Colon (tissue), 2 donors: ENCODE measurements at regions not wholly inside any gene's neighbourhood (a gene's known extent, or its start where the extent isn't known, plus 50 kb on each side); places are given as distances from the start of the nearest gene placed in this dataset.

Source experiments
- FAIRE-seq: peaks from 2 replicates; lab custom pipeline; 2012; peaks lifted over from hg19 to GRCh38; lab: Jason Lieb, UNC
- donor health status: control.
- donor health status: control.

GRCh38 chr4:71243091-71243833 is 95.6 kb upstream of the SLC4A4 start:
- no peak for FAIRE-seq

- FAIRE-seq = no peak
Measured at GRCh38 chr4:71247706-71248105, 91.1 kb upstream of the SLC4A4 start.

- FAIRE-seq = no peak
Measured at GRCh38 chr4:71251261-71251660, 87.6 kb upstream of the SLC4A4 start.

- FAIRE-seq = no peak
Measured at GRCh38 chr4:71253545-71253944, 85.3 kb upstream of the SLC4A4 start.

GRCh38 chr4:71254451-71255012 is 84.3 kb upstream of the SLC4A4 start:
- FAIRE-seq = no peak

GRCh38 chr4:71255976-71256375 is 82.8 kb upstream of the SLC4A4 start:
- no peak for FAIRE-seq

GRCh38 chr4:71257761-71258160 is 81.1 kb upstream of the SLC4A4 start:
- no peak for FAIRE-seq

- FAIRE-seq = no peak
Measured at GRCh38 chr4:71258323-71258722, 80.5 kb upstream of the SLC4A4 start.

GRCh38 chr4:71259280-71259679 is 79.5 kb upstream of the SLC4A4 start:
- FAIRE-seq = no peak

GRCh38 chr4:71259911-71260331 is 78.9 kb upstream of the SLC4A4 start:
- no peak for FAIRE-seq

GRCh38 chr4:71260544-71260943 is 78.3 kb upstream of the SLC4A4 start:
- FAIRE-seq = no peak

GRCh38 chr4:71261001-71261400 is 77.8 kb upstream of the SLC4A4 start:
- no peak for FAIRE-seq

- no peak for FAIRE-seq
Measured at GRCh38 chr4:71261633-71262121, 77.1 kb upstream of the SLC4A4 start.

- FAIRE-seq = no peak
Measured at GRCh38 chr4:71262161-71262560, 76.7 kb upstream of the SLC4A4 start.

GRCh38 chr4:71266090-71266794 is 72.6 kb upstream of the SLC4A4 start:
- FAIRE-seq = peak; percentile 58

GRCh38 chr4:71267244-71267643 is 71.6 kb upstream of the SLC4A4 start:
- FAIRE-seq = no peak

GRCh38 chr4:71268166-71268565 is 70.7 kb upstream of the SLC4A4 start:
- FAIRE-seq = no peak

- no peak for FAIRE-seq
Measured at GRCh38 chr4:71269233-71269632, 69.6 kb upstream of the SLC4A4 start.

GRCh38 chr4:71270901-71271300 is 67.9 kb upstream of the SLC4A4 start:
- no peak for FAIRE-seq

- FAIRE-seq = no peak
Measured at GRCh38 chr4:71272976-71273375, 65.8 kb upstream of the SLC4A4 start.

GRCh38 chr4:71275004-71275403 is 63.8 kb upstream of the SLC4A4 start:
- no peak for FAIRE-seq

- FAIRE-seq = no peak
Measured at GRCh38 chr4:71275570-71275969, 63.2 kb upstream of the SLC4A4 start.

- no peak for FAIRE-seq
Measured at GRCh38 chr4:71277353-71277752, 61.5 kb upstream of the SLC4A4 start.
